ENCODE measurements at regions not wholly inside any gene's neighbourhood (a gene's known extent, or its start where the extent isn't known, plus 50 kb on each side); places are given as distances from the start of the nearest gene placed in this dataset.

- no peak for ATAC-seq (ENCODE audit: poor library complexity)
- H3K4me1 ChIP-seq (ENCODE audit: insufficient read depth, low read length) = no peaks in the 10 kb centered on the region
- DNase-seq = no peak
- Mint-ChIP-seq H3K27me3 (peaks cover 15% of the 10 kb centered on the region), H3K27ac (no peak overlapping the region), H3K4me3 (no peak overlapping the region), H3K36me3 (ENCODE audit: low read depth) (no peaks in the 10 kb centered on the region), H3K4me1 (ENCODE audit: low read depth) (no peaks in the 10 kb centered on the region), H3K9me3 (no peaks in the 10 kb centered on the region)
- no peak overlapping the region for H3K27ac ChIP-seq (ENCODE audit: low read depth in 1 of 2, low read length in 2 of 2)
- intact Hi-C loops (cut with DNase I, micrococcal nuclease) = no loop called here
- ChIA-PET CTCF (no interaction called here), POLR2A (no interaction called here)
- no peak overlapping the region for H3K4me3 ChIP-seq (ENCODE audit: low read length)
- no peaks in the 10 kb centered on the region for H3K36me3 ChIP-seq (ENCODE audit: insufficient read depth, low read length)
- H3K9me3 ChIP-seq (ENCODE audit: control insufficient read depth in 1 of 2, insufficient read depth in 1 of 2, low read length in 2 of 2) = no peaks in the 10 kb centered on the region
- H3K27me3 ChIP-seq (ENCODE audit: control insufficient read depth in 1 of 2, insufficient read depth in 2 of 2, low read length in 2 of 2) = no peaks in the 10 kb centered on the region
- TF ChIP-seq CTCF (IDR thresholded peaks at IDR 0.05) = no peak
Measured at GRCh38 chr16:79715061-79715460, 114.5 kb upstream of the MAF start.

GRCh38 chr16:79714440-79714839, 113.9 kb upstream of the MAF start:
- intact Hi-C loops (cut with DNase I, micrococcal nuclease) = no loop called here
- Mint-ChIP-seq H3K9me3 (no peaks in the 10 kb centered on the region), H3K27ac (no peak overlapping the region), H3K36me3 (ENCODE audit: low read depth) (no peaks in the 10 kb centered on the region), H3K4me3 (no peak overlapping the region), H3K27me3 (peaks cover 15% of the 10 kb centered on the region), H3K4me1 (ENCODE audit: low read depth) (no peaks in the 10 kb centered on the region)
- DNase-seq (no peak), ATAC-seq (ENCODE audit: poor library complexity) (no peak)
- no peaks in the 10 kb centered on the region for H3K27me3 ChIP-seq (ENCODE audit: control insufficient read depth in 1 of 2, insufficient read depth in 2 of 2, low read length in 2 of 2)
- no peak overlapping the region for H3K27ac ChIP-seq (ENCODE audit: low read depth in 1 of 2, low read length in 2 of 2)
- no peaks in the 10 kb centered on the region for H3K4me1 ChIP-seq (ENCODE audit: insufficient read depth, low read length)
- TF ChIP-seq CTCF (IDR thresholded peaks at IDR 0.05) = no peak
- ChIA-PET POLR2A (no interaction called here), CTCF (interaction anchor here (0.8 kb wide), 1 partner anchor 10 kb away, joined by 3 read pairs; no protein-coding TSS in a partner anchor)
- H3K4me3 ChIP-seq (ENCODE audit: low read length) = no peak overlapping the region
- no peaks in the 10 kb centered on the region for H3K36me3 ChIP-seq (ENCODE audit: insufficient read depth, low read length)
- no peaks in the 10 kb centered on the region for H3K9me3 ChIP-seq (ENCODE audit: control insufficient read depth in 1 of 2, insufficient read depth in 1 of 2, low read length in 2 of 2)

- TF ChIP-seq CTCF (IDR thresholded peaks at IDR 0.05) = no peak
- Histone ChIP-seq H3K4me3 (ENCODE audit: low read length) (no peak overlapping the region), H3K36me3 (ENCODE audit: insufficient read depth, low read length) (no peaks in the 10 kb centered on the region), H3K27me3 (ENCODE audit: control insufficient read depth in 1 of 2, insufficient read depth in 2 of 2, low read length in 2 of 2) (no peaks in the 10 kb centered on the region), H3K9me3 (ENCODE audit: control insufficient read depth in 1 of 2, insufficient read depth in 1 of 2, low read length in 2 of 2) (no peaks in the 10 kb centered on the region), H3K27ac (ENCODE audit: low read depth in 1 of 2, low read length in 2 of 2) (no peak overlapping the region), H3K4me1 (ENCODE audit: insufficient read depth, low read length) (no peaks in the 10 kb centered on the region)
- H3K4me3 Mint-ChIP-seq = no peak overlapping the region
- POLR2A ChIA-PET = no interaction called here
- no peak overlapping the region for H3K27ac Mint-ChIP-seq
- H3K27me3 Mint-ChIP-seq = peaks cover 15% of the 10 kb centered on the region
- ATAC-seq (ENCODE audit: poor library complexity) (no peak), DNase-seq (no peak)
- no peaks in the 10 kb centered on the region for H3K4me1 Mint-ChIP-seq (ENCODE audit: low read depth)
- CTCF ChIA-PET = interaction anchor here (0.6 to 0.8 kb wide), 2 partner anchors 10 to 619 kb away, joined by 3 read pairs; no protein-coding TSS in a partner anchor
- no peaks in the 10 kb centered on the region for H3K9me3 Mint-ChIP-seq
- intact Hi-C loops (cut with DNase I, micrococcal nuclease) = no loop called here
- no peaks in the 10 kb centered on the region for H3K36me3 Mint-ChIP-seq (ENCODE audit: low read depth)
Measured at GRCh38 chr16:79713609-79714309, 113.2 kb upstream of the MAF start.

All from CD4-positive, alpha-beta T cell (primary cell).